ENCODE measurements at regions not wholly inside any gene's neighbourhood (a gene's known extent, or its start where the extent isn't known, plus 50 kb on each side); places are given as distances from the start of the nearest gene placed in this dataset.

DNA sequence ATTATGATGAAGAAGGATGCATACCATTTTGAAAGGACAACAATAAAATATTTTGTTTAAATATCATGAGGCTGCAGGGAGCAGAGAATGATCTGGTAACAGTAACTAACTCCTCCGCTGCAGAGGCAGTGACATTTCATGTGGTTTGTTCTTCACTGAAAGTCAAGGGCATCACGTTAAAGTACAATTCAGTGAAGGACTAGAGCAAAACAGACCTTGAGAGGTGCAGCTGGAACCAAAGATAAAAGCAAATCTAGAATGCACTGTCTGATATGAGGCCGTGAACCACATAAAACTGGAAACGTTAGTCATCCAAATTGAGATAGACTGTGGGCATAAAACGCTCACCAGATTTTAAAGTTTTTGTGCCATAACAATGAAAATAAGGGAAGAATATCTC, 522.9 kb upstream of the TNP1 start:
- TF ChIP-seq, protein P1, sequence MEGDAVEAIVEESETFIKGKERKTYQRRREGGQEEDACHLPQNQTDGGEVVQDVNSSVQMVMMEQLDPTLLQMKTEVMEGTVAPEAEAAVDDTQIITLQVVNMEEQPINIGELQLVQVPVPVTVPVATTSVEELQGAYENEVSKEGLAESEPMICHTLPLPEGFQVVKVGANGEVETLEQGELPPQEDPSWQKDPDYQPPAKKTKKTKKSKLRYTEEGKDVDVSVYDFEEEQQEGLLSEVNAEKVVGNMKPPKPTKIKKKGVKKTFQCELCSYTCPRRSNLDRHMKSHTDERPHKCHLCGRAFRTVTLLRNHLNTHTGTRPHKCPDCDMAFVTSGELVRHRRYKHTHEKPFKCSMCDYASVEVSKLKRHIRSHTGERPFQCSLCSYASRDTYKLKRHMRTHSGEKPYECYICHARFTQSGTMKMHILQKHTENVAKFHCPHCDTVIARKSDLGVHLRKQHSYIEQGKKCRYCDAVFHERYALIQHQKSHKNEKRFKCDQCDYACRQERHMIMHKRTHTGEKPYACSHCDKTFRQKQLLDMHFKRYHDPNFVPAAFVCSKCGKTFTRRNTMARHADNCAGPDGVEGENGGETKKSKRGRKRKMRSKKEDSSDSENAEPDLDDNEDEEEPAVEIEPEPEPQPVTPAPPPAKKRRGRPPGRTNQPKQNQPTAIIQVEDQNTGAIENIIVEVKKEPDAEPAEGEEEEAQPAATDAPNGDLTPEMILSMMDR (IDR thresholded peaks at IDR 0.05; ENCODE audit: low read depth, low read length) = no peak
- no peak overlapping the region for H3K4me3 ChIP-seq (ENCODE audit: low read depth, low read length)

DNA sequence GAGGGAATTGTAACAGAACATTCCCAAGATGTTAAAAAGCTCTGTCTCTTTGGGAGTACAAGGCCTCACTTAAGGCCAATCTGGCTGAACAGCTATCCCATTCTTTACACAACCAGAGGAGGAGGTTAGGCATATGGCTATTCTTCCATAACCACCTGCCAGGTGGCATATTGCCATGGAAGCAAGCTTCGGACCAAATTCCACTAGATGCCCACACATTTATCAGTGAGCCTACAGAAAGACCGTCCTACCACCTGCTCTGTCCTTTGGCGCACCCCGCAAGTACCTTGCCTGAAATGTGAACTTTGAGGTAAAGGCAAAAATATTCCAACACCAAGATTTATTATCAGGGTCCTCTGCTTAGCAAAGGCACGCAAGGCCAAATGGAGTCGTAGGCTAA, 519.9 kb upstream of the TNP1 start:
- TF ChIP-seq, protein P1 (IDR thresholded peaks at IDR 0.05; ENCODE audit: low read depth, low read length) = no peak

GRCh38 chr2:217372794-217373193, 512.9 kb upstream of the TNP1 start:
- TF ChIP-seq, protein P1 (IDR thresholded peaks at IDR 0.05; ENCODE audit: low read depth, low read length) = no peak
- no peak overlapping the region for H3K4me3 ChIP-seq (ENCODE audit: low read depth, low read length)

More for the DNA sequence above, 519.9 kb upstream of the TNP1 start:
- no peak overlapping the region for H3K4me3 ChIP-seq (ENCODE audit: low read depth, low read length)

DNA sequence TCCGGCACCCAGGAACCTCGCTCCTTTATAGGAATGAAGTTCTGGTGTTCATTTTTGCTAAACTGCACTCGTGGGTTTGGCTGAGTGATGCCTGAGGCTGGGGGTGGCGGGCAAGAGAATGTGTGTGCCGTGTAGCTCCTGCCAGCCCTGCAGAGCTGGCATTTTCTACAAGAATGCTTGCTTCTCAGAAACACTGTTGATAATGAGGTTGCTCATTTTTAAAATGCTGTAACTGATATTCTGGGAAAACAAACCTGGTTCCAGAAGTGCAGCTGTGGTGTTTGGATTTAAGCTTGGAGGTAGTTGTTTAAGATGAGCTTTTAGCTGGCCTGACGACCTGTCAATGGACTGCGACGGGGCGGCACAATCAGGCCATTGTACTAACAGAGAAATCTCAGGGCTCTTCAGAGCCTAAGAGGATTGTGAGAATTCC, 511.9 kb upstream of the TNP1 start:
- TF ChIP-seq, protein P1 (IDR thresholded peaks at IDR 0.05; ENCODE audit: low read depth, low read length) = no peak

GRCh38 chr2:217370391-217370790, 510.5 kb upstream of the TNP1 start:
- H3K4me3 ChIP-seq (ENCODE audit: low read depth, low read length) = no peak overlapping the region
- TF ChIP-seq, protein P1 (IDR thresholded peaks at IDR 0.05; ENCODE audit: low read depth, low read length) = no peak

More for the DNA sequence above, 511.9 kb upstream of the TNP1 start:
- H3K4me3 ChIP-seq (ENCODE audit: low read depth, low read length) = no peak overlapping the region

GRCh38 chr2:217367464-217367863, 507.6 kb upstream of the TNP1 start:
- TF ChIP-seq, protein P1 (IDR thresholded peaks at IDR 0.05; ENCODE audit: low read depth, low read length) = no peak
- no peak overlapping the region for H3K4me3 ChIP-seq (ENCODE audit: low read depth, low read length)

DNA sequence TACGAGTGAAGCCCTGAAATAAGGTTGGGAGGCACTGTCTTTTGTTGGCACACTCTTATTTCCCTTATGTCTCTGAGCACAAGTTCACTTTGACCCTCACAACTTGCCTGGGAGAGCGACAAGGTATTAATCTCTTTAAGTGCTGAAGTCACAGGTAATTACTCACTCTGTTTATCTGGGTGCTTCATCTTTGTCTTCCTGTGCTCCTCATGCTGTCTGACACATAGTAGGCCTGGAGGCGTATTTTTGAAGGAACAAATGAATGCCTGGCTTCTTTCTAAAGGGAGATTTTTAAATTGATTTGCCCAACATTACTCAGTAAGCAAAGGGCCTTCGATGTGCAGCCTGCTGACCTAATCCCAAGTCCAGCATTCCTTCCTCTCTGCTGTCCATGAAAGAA, 507.1 kb upstream of the TNP1 start:
- no peak overlapping the region for H3K4me3 ChIP-seq (ENCODE audit: low read depth, low read length)

More for the DNA sequence above, 507.1 kb upstream of the TNP1 start:
- TF ChIP-seq, protein P1 (IDR thresholded peaks at IDR 0.05; ENCODE audit: low read depth, low read length) = no peak

Measured in WI38 (cell line).